ENCODE measurements at regions not wholly inside any gene's neighbourhood (a gene's known extent, or its start where the extent isn't known, plus 50 kb on each side); places are given as distances from the start of the nearest gene placed in this dataset.
A peak's percentile ranks its signal among the peaks of the same experiment; 100 is the strongest.

- ATAC-seq = no peak
Measured at GRCh38 chr17:6323626-6324356, 111.1 kb downstream of the AIPL1 start.

- ATAC-seq = no peak
Measured at GRCh38 chr17:6322316-6322715, 112.6 kb downstream of the AIPL1 start.

DNA sequence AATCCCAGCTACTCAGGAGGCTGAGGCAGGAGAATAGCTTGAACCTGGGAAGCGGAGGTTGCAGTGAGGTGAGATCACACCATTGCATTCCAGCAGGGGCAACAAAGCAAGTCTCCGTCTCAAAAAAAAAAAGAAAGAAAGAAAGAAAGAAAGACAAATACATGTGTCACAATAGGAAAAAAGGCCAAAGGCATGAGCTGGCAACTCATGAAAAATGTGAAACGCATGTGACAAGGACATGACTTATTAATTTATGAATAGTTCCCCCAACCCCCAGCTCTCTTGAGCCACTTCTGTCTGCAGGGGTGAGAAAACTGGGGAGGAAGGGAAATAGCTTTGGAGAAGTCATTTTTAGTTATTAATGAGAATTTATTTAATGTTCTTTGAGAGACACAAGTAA lies 120.6 kb downstream of the AIPL1 start:
- ATAC-seq = no peak

DNA sequence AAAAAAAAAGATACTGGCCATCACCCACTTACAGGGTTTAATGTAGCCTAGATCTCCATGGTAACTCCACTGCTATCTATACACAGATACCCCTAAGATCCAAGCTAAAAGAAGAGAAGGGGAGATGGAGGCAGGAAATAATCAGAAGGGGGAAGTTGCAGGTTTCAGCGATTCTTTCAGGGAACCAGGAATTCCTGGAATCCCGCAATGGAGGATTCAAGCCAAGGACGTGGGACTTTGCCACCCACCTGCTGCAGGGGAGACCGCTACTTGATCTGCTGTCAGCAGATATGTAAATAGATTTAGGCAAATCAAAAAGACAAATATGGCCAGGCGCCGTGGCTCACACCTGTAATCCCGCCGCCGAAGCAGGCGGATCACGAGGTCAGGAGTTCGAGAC lies 121.1 kb downstream of the AIPL1 start:
- ATAC-seq = no peak

- ATAC-seq = no peak
Measured at GRCh38 chr17:6306820-6307219, 128.1 kb downstream of the AIPL1 start.

GRCh38 chr17:6305613-6306360 lies 129.1 kb downstream of the AIPL1 start:
- no peak for ATAC-seq

DNA sequence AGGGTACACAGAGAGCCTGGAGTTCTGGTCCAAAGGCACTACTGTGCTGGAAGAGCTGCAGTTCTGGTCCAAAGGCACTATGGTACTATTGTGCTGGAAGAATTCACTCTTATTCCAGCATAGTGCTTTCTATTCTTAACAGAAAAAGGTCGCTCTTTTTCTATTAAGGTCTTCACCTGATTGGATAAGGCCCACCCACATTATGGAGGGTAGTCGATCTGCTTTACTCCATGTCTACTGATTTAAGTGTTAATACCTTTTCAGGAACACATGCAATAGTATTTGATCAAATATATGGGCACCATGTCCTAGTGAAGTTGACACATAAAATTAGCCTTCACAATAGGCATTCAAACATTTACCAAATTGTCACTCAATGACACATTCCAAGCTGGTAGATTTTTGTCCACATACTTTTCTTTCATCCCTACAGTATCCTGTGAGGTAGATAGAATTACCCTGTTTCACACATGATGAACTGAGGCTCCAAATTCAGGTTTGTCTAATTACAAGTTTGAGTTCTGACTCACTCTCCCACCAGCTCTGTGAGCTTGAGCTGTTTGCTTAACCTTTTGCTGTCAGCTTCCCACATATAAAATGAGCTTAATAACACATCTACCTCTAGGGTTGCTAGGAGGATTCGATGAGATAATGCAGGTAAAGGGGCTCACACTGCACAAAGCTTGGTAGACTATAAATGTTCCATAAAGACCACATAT lies 129.9 kb downstream of the AIPL1 start:
- no peak for ATAC-seq

DNA sequence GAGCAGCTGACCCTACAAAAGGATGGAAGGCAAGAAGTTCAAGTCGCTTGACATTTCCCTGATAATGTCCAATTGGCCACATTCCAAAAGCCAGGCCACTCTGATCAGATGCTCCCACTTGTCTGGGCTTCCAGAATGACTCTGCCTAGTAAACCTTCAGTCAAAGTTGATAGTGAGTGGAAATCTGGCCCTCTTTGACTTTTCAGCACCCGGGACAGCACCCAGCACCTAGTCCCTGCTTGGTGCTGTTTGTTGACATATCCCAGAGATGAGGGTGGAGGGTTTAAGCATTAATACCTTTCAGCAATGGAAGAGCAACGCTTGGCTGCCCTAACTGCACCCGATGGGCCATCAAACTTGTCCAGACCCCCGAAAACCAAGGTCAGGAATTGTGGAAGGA lies 131.3 kb downstream of the AIPL1 start:
- no peak for ATAC-seq

GRCh38 chr17:6299275-6299674 lies 135.6 kb downstream of the AIPL1 start:
- ATAC-seq = no peak

DNA sequence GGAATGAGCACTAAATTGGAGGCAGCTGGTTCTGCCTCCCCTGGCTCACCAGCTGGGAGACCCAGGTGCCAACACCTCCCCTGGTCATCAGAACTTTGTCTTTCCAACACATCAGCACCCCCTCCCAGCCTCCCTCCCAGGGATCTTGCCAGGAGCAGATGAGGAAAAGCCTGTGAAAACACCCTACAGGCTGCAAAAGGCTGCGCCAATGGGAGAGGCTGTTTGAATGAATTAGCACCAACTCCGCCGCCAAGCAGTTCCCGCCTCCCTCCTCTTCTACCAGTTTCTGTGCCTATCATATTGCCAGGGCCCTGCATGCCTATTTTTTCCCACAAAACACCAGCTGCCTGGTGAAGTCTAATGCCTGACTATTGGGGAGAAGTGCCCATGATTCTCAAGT lies 137.0 kb downstream of the AIPL1 start:
- no peak for ATAC-seq

GRCh38 chr17:6297119-6297518 lies 137.8 kb downstream of the AIPL1 start:
- ATAC-seq = no peak

DNA sequence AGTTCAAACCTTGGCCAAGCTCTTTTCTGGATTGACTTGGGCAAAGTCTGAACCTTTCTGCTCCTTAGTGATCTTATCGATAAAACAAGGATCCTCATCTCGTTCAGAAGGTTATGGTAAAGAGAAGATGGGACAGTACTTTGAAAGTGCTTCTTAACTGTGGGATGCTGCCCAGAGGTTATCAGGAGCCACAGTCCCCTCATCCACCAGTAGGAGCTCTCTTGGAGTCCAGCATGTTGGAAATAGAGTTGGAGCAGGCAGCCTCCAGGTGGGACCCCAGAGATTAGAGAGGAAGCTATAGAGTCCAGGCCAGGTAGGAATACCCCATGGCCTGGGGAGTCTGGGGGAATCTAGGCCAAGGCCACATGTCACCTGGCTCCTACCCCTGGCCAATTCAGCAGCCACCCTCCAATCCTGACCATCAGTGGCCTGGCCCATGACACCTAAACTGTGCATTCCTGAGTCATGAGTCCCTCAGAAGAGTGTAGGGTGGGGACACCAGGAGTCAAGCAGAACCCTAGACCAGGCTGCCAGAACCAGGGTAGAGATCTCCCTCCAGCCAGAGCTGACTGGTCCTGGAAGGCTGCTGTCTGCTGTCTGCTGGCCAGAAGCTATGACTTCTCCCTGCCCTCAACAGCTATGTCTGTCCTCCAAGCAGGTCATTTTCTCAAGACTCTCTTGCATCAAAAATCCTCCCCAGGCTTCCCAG lies 144.3 kb downstream of the AIPL1 start:
- no peak for ATAC-seq

GRCh38 chr17:6286233-6286632 lies 148.7 kb downstream of the AIPL1 start:
- ATAC-seq = no peak

DNA sequence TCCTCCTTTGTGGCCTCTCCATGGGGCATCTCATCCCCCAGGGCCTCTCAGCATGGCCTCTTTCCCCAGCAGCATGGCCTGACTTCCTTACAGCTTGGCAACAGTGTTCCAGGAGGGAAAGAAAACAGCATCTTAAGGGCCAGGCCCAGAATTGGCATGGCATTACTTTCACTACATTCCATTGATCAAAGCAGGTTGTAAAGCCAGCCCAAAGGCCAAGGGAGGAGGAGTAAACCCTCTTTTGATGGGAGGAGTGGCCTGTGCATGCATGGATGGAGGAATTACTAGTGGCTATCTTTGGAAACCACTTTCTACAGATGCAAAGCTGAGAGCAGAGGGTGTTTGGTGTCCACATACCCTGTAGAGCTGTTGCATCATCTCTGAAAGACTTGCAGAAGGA lies 149.4 kb downstream of the AIPL1 start:
- ATAC-seq = no peak

GRCh38 chr17:6279659-6280058 lies 155.3 kb downstream of the AIPL1 start:
- peak; percentile 79 for ATAC-seq

- no peak for ATAC-seq
Measured at GRCh38 chr17:6278376-6278775, 156.5 kb downstream of the AIPL1 start.

GRCh38 chr17:6276711-6277110 lies 158.2 kb downstream of the AIPL1 start:
- no peak for ATAC-seq

DNA sequence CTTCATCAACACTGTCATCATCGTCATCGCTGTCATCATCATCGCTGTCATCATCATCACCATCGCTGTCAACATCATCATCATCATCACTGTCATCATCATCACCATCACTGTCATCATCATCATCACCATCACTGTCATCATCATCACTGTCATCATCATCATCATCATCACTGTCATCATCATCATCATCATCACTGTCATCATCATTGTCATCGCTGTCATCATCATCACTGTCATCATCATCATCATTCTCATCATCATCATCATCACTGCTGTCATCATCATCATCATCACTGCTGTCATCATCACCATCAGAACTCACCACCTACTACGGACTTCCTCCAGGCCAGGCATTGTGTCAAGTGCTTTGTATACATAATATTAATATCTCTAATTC lies 160.6 kb downstream of the AIPL1 start:
- ATAC-seq = no peak

DNA sequence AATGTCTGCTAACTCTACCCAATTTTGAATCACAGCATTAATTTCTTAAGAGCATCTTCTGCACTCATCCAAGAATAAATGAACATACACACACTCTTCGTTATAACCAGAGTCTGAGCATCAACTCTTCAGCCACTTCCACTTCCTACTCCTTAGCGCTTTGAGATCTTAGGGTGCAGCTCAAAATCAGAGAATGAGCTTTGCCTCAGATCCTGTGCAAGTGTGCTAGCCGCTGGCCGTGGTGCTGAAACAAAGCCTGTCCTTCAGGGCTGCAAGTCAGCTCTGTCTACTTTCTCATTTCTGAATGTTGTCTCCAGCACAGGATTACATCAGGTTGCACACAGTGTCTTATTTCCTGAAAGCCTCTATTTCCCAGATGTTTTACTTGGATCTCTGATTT lies 165.4 kb downstream of the AIPL1 start:
- no peak for ATAC-seq

DNA sequence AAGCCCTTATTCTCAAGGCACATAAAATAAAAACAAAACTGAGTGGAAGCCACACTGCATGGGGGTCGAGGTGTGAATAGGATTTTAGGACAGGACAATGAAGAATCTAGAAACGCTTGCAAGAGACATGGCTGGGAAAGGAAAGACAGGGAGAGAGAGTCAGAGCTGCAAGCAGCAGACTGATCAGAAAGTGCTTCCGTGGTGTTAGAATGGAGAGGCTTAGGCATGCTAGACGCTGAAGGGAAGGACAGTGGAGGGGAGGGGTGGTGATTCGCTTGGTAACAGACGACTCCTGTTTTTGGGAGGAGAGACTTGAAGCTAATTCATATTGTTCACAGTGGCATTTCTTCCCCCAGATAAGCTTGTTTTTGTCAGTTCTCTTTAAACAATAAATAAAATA lies 173.5 kb downstream of the AIPL1 start:
- ATAC-seq = no peak

DNA sequence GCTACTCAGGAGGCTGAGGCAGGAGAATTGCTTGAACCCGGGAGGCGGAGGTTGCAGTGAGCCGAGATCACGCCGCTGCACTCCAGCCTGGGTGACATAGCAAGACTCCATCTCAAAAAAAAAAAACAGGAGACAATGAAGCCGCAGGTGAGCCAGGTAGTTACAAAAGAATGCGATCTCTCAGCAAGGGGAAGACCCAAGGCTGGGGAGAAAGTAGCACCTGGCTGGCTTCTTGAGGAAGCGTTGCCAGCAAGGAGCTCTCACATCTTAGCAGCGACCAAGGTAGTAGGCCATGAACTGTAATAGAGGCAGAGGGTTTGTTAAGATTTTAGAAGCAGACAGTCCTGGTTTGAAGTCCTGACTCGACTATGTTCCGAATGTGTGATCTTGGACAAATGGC lies 175.0 kb downstream of the AIPL1 start:
- ATAC-seq = no peak

DNA sequence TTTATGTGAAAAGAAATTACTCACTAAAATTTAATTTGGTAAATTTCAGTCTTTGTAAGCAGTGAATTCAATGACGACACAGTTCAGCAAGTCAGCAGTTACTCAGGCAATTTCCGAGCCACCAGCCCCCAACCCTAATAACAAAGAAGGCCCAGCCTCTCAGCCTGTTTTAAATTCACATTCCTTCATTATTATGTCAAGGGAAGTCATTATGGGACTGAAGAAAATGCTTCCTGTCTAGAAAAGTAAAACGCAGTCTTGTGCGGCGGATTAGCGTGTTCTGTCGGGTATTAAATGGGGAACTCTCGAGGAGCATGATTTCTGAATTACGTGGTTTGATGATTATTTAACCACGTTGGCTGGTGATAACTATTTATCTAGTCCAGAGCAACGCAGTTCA lies 177.6 kb downstream of the AIPL1 start:
- ATAC-seq = no peak

DNA sequence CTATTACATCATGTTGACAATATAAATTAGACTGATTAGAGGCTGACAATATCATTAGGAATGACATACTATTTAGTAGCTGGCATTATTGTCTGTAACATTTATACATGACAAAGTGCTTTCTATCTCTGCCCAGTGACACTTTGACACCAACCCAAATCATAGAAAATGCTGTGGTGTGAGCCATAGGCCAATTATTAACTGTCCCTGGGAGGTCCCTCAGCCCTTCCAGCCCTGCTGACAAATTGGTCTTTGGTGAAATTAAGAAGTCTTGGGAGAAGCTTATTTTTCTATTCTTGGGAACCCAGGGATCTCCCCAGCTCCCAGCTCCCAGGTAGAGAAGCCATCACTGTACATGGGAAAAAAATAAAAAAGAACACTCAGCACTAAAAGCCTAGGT lies 179.6 kb downstream of the AIPL1 start:
- ATAC-seq = no peak

All from esophagus mucosa (tissue), 1 donor.